Fibroblast of the aortic adventitia (primary cell): ENCODE measurements at regions not wholly inside any gene's neighbourhood (a gene's known extent, or its start where the extent isn't known, plus 50 kb on each side); places are given as distances from the start of the nearest gene placed in this dataset.
A peak's percentile ranks its signal among the peaks of the same experiment; 100 is the strongest.

ENCODE experiments used
- DNase-seq: peaks from one replicate; pipeline ENCODE4 v3.0.0-alpha.2; 2010; ENCODE audit warnings: low read depth
- H3K4me3 ChIP-seq: 2 replicates; pipeline ENCODE4 v1.5.1; 2011; ENCODE audit warnings: low read depth, mild to moderate bottlenecking, control low read depth, low read length, moderate library complexity
- CTCF ChIP-seq: IDR thresholded peaks from 2 replicates; pipeline ENCODE4 v1.5.1; 2011; ENCODE audit warnings: mild to moderate bottlenecking, low read length, control low read depth, inconsistent platforms; ENCODE audit not compliant: insufficient read depth

GRCh38 chr4:62683799-62684566 lies 1483.9 kb downstream of the ADGRL3 start:
- H3K4me3 ChIP-seq: no peak overlapping the region
- DNase-seq: no peak
- TF ChIP-seq CTCF: no peak

DNA sequence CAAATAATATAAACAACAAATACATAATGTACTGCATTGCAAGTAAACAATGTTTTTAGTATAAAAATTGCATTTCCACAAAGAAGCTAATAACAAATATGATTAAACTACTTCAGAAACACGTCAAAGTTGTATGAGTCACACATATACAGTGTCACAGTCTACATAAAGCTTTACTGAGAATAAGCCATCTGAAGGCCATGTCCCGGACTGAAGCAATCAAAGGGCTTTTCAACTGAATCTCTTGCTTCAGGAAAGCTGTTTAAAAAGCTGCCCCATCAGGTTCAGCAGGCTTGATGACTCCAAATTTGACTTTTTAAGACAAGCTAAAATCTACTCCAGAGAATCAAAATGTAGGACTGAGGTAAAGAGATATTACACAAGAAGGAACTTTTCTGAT lies 1476.8 kb downstream of the ADGRL3 start:
- H3K4me3 ChIP-seq: no peak overlapping the region
- DNase-seq: no peak
- no peak for TF ChIP-seq CTCF

- TF ChIP-seq CTCF: no peak
- DNase-seq: no peak
- no peak overlapping the region for H3K4me3 ChIP-seq
Observed at GRCh38 chr4:62670514-62670913, 1470.4 kb downstream of the ADGRL3 start.

- no peak for DNase-seq
- no peak for TF ChIP-seq CTCF
- H3K4me3 ChIP-seq: no peak overlapping the region
Observed at GRCh38 chr4:62661821-62662220, 1461.7 kb downstream of the ADGRL3 start.

GRCh38 chr4:62656006-62656405 lies 1455.9 kb downstream of the ADGRL3 start:
- no peak for DNase-seq
- no peak for TF ChIP-seq CTCF

DNA sequence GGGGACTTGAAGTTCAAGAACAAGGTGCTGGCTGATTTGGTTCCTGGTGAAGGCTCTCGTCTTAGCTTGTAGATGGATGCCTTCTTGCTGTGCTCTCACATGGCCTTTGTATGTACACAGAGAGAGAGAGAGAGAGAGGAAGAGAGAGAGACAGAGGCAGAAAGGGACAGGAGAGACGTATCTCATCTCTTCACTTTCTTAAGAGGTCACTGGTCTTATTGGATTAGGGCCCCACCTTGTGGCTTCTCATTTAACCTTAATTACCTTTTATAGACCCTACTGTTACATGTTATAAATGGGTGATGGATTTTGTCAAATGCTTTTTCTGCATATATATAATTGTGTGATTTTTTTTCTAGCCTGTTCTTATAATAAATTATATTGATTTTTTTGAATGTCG lies 1444.2 kb downstream of the ADGRL3 start:
- no peak for TF ChIP-seq CTCF
- DNase-seq: peak; percentile 1
- H3K4me3 ChIP-seq: no peak overlapping the region

More at GRCh38 chr4:62656006-62656405, 1455.9 kb downstream of the ADGRL3 start:
- H3K4me3 ChIP-seq: no peak overlapping the region

- no peak for DNase-seq
- H3K4me3 ChIP-seq: no peak overlapping the region
- no peak for TF ChIP-seq CTCF
Observed at GRCh38 chr4:62640296-62640695, 1440.2 kb downstream of the ADGRL3 start.
